KMS-11 (cell line): ENCODE measurements at regions not wholly inside any gene's neighbourhood (a gene's known extent, or its start where the extent isn't known, plus 50 kb on each side); places are given as distances from the start of the nearest gene placed in this dataset.
"Not testable (repeated sequence)": the region's sequence is repeated elsewhere in the genome, so short reads cannot be mapped to it uniquely, and the experiment has no call there.

Source experiments
- H2AFZ ChIP-seq: fragments of 200-600 bp; sonication (generic); 2 replicates; pipeline ENCODE4 v1.6.1; 2016; ENCODE audit warnings: antibody characterized with exemption, mixed run types, low read depth
- H3K27ac ChIP-seq: fragments of 200-600 bp; sonication (generic); 2 replicates; pipeline ENCODE4 v1.6.1; 2016; ENCODE audit warnings: mild to moderate bottlenecking, mixed run types
- H3K27me3 ChIP-seq: fragments of 200-600 bp; sonication (generic); 2 replicates; pipeline ENCODE4 v1.6.1; 2017; ENCODE audit warnings: mild to moderate bottlenecking, low read depth, mixed run types, moderate library complexity; ENCODE audit not compliant: insufficient read depth
- H3K36me3 ChIP-seq: fragments of 200-600 bp; sonication (generic); 2 replicates; pipeline ENCODE4 v1.6.1; 2017; ENCODE audit warnings: mild to moderate bottlenecking, mixed run types; ENCODE audit not compliant: insufficient read depth
- H3K4me1 ChIP-seq: fragments of 200-600 bp; sonication (generic); 2 replicates; pipeline ENCODE4 v1.6.1; 2016; ENCODE audit warnings: mild to moderate bottlenecking, low read depth, mixed run types; ENCODE audit not compliant: poor library complexity, severe bottlenecking
- H3K4me2 ChIP-seq: fragments of 200-600 bp; sonication (generic); 2 replicates; pipeline ENCODE4 v1.7.0; 2016; ENCODE audit warnings: mild to moderate bottlenecking, mixed run types
- H3K4me3 ChIP-seq: fragments of 200-600 bp; sonication (generic); IDR thresholded peaks from 2 replicates; pipeline ENCODE4 v1.6.1; 2017; ENCODE audit warnings: low read depth, low read length, mixed read lengths; ENCODE audit not compliant: insufficient read depth
- H3K79me2 ChIP-seq: fragments of 200-600 bp; sonication (generic); 2 replicates; pipeline ENCODE4 v1.6.1; 2016; ENCODE audit warnings: low read depth, mixed run types; ENCODE audit not compliant: insufficient read depth
- H3K9ac ChIP-seq: fragments of 200-600 bp; sonication (generic); 2 replicates; pipeline ENCODE4 v1.6.1; 2016; ENCODE audit warnings: mild to moderate bottlenecking, mixed run types
- H4K20me1 ChIP-seq: fragments of 200-600 bp; sonication (generic); 2 replicates; pipeline ENCODE4 v1.6.1; 2016; ENCODE audit warnings: mild to moderate bottlenecking, mixed run types; ENCODE audit not compliant: insufficient read depth
- CTCF ChIP-seq: fragments of 200-600 bp; sonication (generic); conservative IDR thresholded peaks from 2 replicates; pipeline ENCODE4 v1.6.1; 2017; ENCODE audit warnings: low read depth, mild to moderate bottlenecking, antibody characterized with exemption, low read length, moderate library complexity, mixed read lengths

DNA sequence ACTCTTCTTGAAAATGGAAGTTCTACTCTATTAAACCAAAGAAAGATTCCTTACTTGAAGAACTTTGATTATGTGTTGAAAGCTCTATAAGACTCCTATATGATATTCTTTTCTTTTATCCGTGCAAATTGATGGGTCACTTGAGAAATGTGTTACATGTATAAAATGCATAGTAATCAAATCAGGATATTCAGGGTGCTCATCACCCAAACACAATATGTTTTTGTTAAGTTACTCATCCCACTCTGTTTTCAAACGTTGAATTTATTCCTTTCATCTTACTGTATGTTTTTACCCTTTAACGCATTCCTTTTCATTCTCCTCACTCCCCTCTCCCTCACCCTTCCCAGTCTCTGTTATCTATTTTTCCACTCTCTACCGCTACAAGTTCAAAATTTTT, 305.5 kb upstream of the KYNU start:
- no peak overlapping the region for H3K27ac ChIP-seq
- no peaks in the 10 kb centered on the region for H3K4me1 ChIP-seq
- H3K9ac ChIP-seq, result no peak overlapping the region

GRCh38 chr2:142562900-142563299, 314.6 kb upstream of the KYNU start:
- H3K27me3 ChIP-seq, result no peaks in the 10 kb centered on the region
- no peaks in the 10 kb centered on the region for H3K36me3 ChIP-seq
- no peaks in the 10 kb centered on the region for H3K4me1 ChIP-seq
- H4K20me1 ChIP-seq, result no peaks in the 10 kb centered on the region
- no peaks in the 10 kb centered on the region for H3K79me2 ChIP-seq
- H2AFZ ChIP-seq, result no peak overlapping the region
- H3K4me3 ChIP-seq, result no peak overlapping the region
- no peak for TF ChIP-seq CTCF
- no peak overlapping the region for H3K9ac ChIP-seq
- H3K27ac ChIP-seq, result no peak overlapping the region
- no peak overlapping the region for H3K4me2 ChIP-seq

More for the DNA sequence above, 305.5 kb upstream of the KYNU start:
- no peak for TF ChIP-seq CTCF
- H3K4me2 ChIP-seq, result no peak overlapping the region
- no peaks in the 10 kb centered on the region for H3K79me2 ChIP-seq
- H3K36me3 ChIP-seq, result no peaks in the 10 kb centered on the region
- H3K27me3 ChIP-seq, result no peaks in the 10 kb centered on the region
- no peak overlapping the region for H3K4me3 ChIP-seq
- H4K20me1 ChIP-seq, result no peaks in the 10 kb centered on the region
- no peak overlapping the region for H2AFZ ChIP-seq

DNA sequence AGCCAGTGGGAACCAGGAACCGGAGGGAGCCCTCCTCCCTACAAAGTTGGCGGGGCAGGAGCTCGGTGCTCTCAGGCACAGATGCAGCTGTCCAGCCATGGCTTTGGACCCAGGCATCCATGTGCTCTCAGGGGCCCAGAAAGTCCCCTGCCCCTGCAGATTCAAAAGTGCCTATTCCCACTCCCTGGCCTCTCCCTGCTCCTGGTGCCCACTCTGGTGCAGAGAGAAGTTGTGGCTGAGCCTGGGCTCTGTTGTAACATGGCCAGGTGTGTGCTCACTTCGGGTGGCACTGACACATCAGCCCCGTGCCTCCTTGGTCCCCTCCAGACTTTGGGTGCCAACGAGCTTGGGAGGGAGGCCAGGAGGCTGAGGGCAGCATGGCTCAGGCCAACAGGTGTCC, 315.8 kb upstream of the KYNU start:
- Histone ChIP-seq H3K27ac (no peak overlapping the region), H3K4me3 (no peak overlapping the region), H2AFZ (no peak overlapping the region), H3K27me3 (no peaks in the 10 kb centered on the region), H3K79me2 (no peaks in the 10 kb centered on the region), H3K36me3 (no peaks in the 10 kb centered on the region), H3K4me1 (no peaks in the 10 kb centered on the region), H3K4me2 (no peak overlapping the region), H4K20me1 (no peaks in the 10 kb centered on the region), H3K9ac (no peak overlapping the region)
- TF ChIP-seq CTCF, result no peak

- Histone ChIP-seq H3K36me3 (no peaks in the 10 kb centered on the region), H3K27me3 (no peaks in the 10 kb centered on the region), H3K4me2 (no peak overlapping the region), H3K4me3 (no peak overlapping the region), H3K27ac (no peak overlapping the region), H3K79me2 (no peaks in the 10 kb centered on the region), H2AFZ (no peak overlapping the region), H3K4me1 (no peaks in the 10 kb centered on the region), H4K20me1 (no peaks in the 10 kb centered on the region), H3K9ac (no peak overlapping the region)
- TF ChIP-seq CTCF, result no peak
These were observed 320.1 kb upstream of the KYNU start for GRCh38 chr2:142557391-142557790.

DNA sequence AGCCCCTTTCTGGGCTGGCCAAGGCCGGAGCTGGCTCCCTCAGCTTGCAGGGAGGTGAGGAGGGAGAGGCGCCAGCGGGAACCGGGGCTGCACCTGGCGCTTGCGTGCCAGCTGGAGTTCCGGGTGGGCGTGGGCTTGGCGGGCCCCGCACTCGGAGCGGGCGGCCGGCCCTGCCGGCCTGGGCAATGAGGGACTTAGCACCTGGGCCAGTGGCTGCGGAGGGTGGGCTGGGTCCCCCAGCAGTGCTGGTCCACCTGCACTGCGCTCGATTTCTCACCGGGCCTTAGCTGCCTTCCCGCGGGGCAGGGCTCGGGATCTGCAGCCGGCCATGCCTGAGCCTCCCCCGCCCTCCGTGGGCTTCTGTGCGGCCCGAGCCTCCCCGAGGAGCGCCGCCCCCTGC, 331.5 kb upstream of the KYNU start:
- not testable (repeated sequence) for H3K79me2 ChIP-seq, H3K36me3 ChIP-seq, H3K4me1 ChIP-seq, H2AFZ ChIP-seq, H3K4me3 ChIP-seq, H3K4me2 ChIP-seq, H3K27me3 ChIP-seq, H3K27ac ChIP-seq, H3K9ac ChIP-seq, H4K20me1 ChIP-seq
